Endothelial cell of umbilical vein (primary cell): ENCODE measurements at regions not wholly inside any gene's neighbourhood (a gene's known extent, or its start where the extent isn't known, plus 50 kb on each side); places are given as distances from the start of the nearest gene placed in this dataset.

Experiments used
- BruUV-seq: library from RNA; stranded (reverse); fragments of 400-500 nt; replicated peaks from 2 replicates; lab custom pipeline; 2021; lab: Mats Ljungman, UMichigan
- CTCF ChIA-PET: fragments of 300-600, 350-600 bp; sonication (Branson Sonifier 250); formaldehyde crosslinking; loops from one replicate; lab custom pipeline; 2021; ENCODE audit warnings: antibody characterized with exemption, inconsistent platforms; lab: Charles Lee
- POLR2A ChIA-PET: fragments of 300-600, 350-600 bp; sonication (Branson Sonifier 250); formaldehyde crosslinking; loops from one replicate; lab custom pipeline; 2021; ENCODE audit warnings: antibody characterized with exemption, inconsistent platforms; lab: Charles Lee
- DNase-seq: peaks from one replicate; pipeline ENCODE4 v3.0.0-alpha.2; 2011; ENCODE audit warnings: low read depth, low spot score
- FAIRE-seq: peaks from 2 replicates; lab custom pipeline; 2011; peaks lifted over from hg19 to GRCh38; lab: Jason Lieb, UNC
- H2AFZ ChIP-seq: 2 replicates; pipeline ENCODE4 v1.6.0; 2012; ENCODE audit warnings: low read depth, low read length, control low read depth, inconsistent platforms
- H3K27ac ChIP-seq: 2 replicates; pipeline ENCODE4 v1.5.1; 2011; ENCODE audit warnings: low read depth, mild to moderate bottlenecking, control low read depth, low read length, moderate library complexity; ENCODE audit not compliant: insufficient read depth
- H3K27me3 ChIP-seq, 2 experiments: 2 replicates each; pipeline versions ENCODE4 v1.6.0 to v1.6.1; 2011; ENCODE audit warnings: low read length in 2 of 2, mixed read lengths in 1 of 2; ENCODE audit not compliant: control insufficient read depth in 2 of 2, insufficient read depth in 2 of 2
- H3K36me3 ChIP-seq, 2 experiments: 2 replicates in 1 of 2; 3 replicates in 1 of 2; pipeline ENCODE4 v1.5.1; 2011; ENCODE audit warnings: low read length in 2 of 2, mild to moderate bottlenecking in 1 of 2, moderate library complexity in 1 of 2; ENCODE audit not compliant: control insufficient read depth in 2 of 2, insufficient read depth in 2 of 2; ENCODE audit errors: extremely low read depth in 1 of 2
- H3K4me1 ChIP-seq: 3 replicates; pipeline ENCODE4 v1.5.1; 2011; ENCODE audit warnings: mild to moderate bottlenecking, low read length; ENCODE audit not compliant: control insufficient read depth, insufficient read depth; ENCODE audit errors: extremely low read depth
- H3K4me2 ChIP-seq: 2 replicates; pipeline ENCODE4 v1.6.1; 2011; ENCODE audit warnings: low read length, control low read depth, mixed read lengths; ENCODE audit not compliant: insufficient read depth
- H3K4me3 ChIP-seq, 3 experiments: fragments of 200-600 bp in 1 of 3; sonication (generic), shearing (Covaris generic) in 1 of 3; replicated peaks in 1 of 3; 2 replicates each; pipeline ENCODE4 v1.5.1; 2011 to 2016; ENCODE audit warnings: control low read depth in 3 of 3, low read length in 3 of 3, mild to moderate bottlenecking in 2 of 3, inconsistent platforms in 1 of 3, low read depth in 1 of 3, moderate library complexity in 1 of 3; ENCODE audit not compliant: insufficient read depth in 1 of 3
- H3K79me2 ChIP-seq: 2 replicates; pipeline ENCODE4 v1.6.0; 2012; ENCODE audit warnings: low read length, inconsistent platforms; ENCODE audit not compliant: control insufficient read depth, insufficient read depth
- H3K9ac ChIP-seq: replicated peaks from 2 replicates; pipeline ENCODE3; 2011; ENCODE audit warnings: low read length, control low read depth; ENCODE audit not compliant: insufficient read depth; ENCODE audit errors: extremely low read depth
- H3K9me1 ChIP-seq: replicated peaks from 3 replicates; pipeline ENCODE4 v1.6.0; 2011; ENCODE audit warnings: mild to moderate bottlenecking, low read length; ENCODE audit not compliant: control insufficient read depth, insufficient read depth; ENCODE audit errors: extremely low read depth
- H3K9me3 ChIP-seq: replicated peaks from 2 replicates; pipeline ENCODE4 v1.5.1; 2012; ENCODE audit warnings: low read length, inconsistent platforms; ENCODE audit not compliant: control insufficient read depth, insufficient read depth
- H4K20me1 ChIP-seq: replicated peaks from 2 replicates; pipeline ENCODE3; 2011; ENCODE audit warnings: mild to moderate bottlenecking, low read length; ENCODE audit not compliant: control insufficient read depth, insufficient read depth; ENCODE audit errors: extremely low read depth
- CTCF ChIP-seq, 2 donors: IDR thresholded peaks; 1 replicate in 1 of 2; 2 replicates in 1 of 2; pipeline ENCODE4 v1.5.1; 2011; ENCODE audit warnings: low read length in 2 of 2, mild to moderate bottlenecking in 2 of 2, moderate library complexity in 2 of 2, control low read depth in 1 of 2, inconsistent platforms in 1 of 2, low read depth in 1 of 2; ENCODE audit not compliant: insufficient read depth in 1 of 2; ENCODE audit errors: extremely low read depth in 1 of 2
- EZH2 ChIP-seq: IDR thresholded peaks from 2 replicates; pipeline ENCODE4 v1.6.1; 2012; ENCODE audit warnings: borderline replicate concordance, low read depth, mild to moderate bottlenecking, moderate library complexity, low read length, inconsistent platforms; ENCODE audit not compliant: severe bottlenecking
- FOS ChIP-seq: IDR thresholded peaks from 2 replicates; pipeline ENCODE4 v1.6.1; 2011; ENCODE audit warnings: mild to moderate bottlenecking, low read length, moderate library complexity, borderline replicate concordance; ENCODE audit not compliant: insufficient read depth
- GATA2 ChIP-seq: IDR thresholded peaks from 2 replicates; pipeline ENCODE4 v1.7.0; 2011; ENCODE audit warnings: low read depth, mild to moderate bottlenecking, moderate library complexity, mixed read lengths, low read length; ENCODE audit not compliant: insufficient read length, insufficient read depth
- JUN ChIP-seq: IDR thresholded peaks from 2 replicates; pipeline ENCODE4 v1.6.1; 2011; ENCODE audit warnings: borderline replicate concordance, low read depth; ENCODE audit not compliant: insufficient read length, insufficient read depth
- MAX ChIP-seq: IDR thresholded peaks from 2 replicates; pipeline ENCODE4 v1.6.1; 2011; ENCODE audit not compliant: insufficient read depth, insufficient read length
- MYC ChIP-seq: IDR thresholded peaks from one replicate; pipeline ENCODE4 v1.6.1; 2011; ENCODE audit warnings: mild to moderate bottlenecking, low read depth, low read length
- POLR2A ChIP-seq: IDR thresholded peaks from 2 replicates; pipeline ENCODE4 v1.6.1; 2012; ENCODE audit warnings: low read depth, mild to moderate bottlenecking, control low read depth, low read length
- POLR2AphosphoS5 ChIP-seq: IDR thresholded peaks from 2 replicates; pipeline ENCODE4 v1.6.1; 2012; ENCODE audit warnings: low read depth, mild to moderate bottlenecking, control low read depth, low read length, moderate library complexity; ENCODE audit not compliant: insufficient read depth
- dilution Hi-C: fragments of 300-500 bp; cut with MboI; formaldehyde crosslinking; loops from one replicate; pipeline ENCODE4 v1.15.0; 2019; ENCODE audit warnings: low sequenced_read_pairs; ENCODE audit not compliant: extremely low pct_ligation_motif_present
- intact Hi-C: fragments of 100-400 bp; cut with micrococcal nuclease; formaldehyde crosslinking; loops from one replicate; pipeline ENCODE4 v1.10.0; 2022

- no peak for FAIRE-seq
- dilution Hi-C loops (no loop called here), intact Hi-C loops (no loop called here)
- Histone ChIP-seq H3K4me3 (no peak overlapping the region), H3K27me3 (no peaks in the 10 kb centered on the region), H3K4me2 (no peak overlapping the region), H4K20me1 (no peaks in the 10 kb centered on the region), H3K9ac (no peak overlapping the region), H3K9me3 (no peaks in the 10 kb centered on the region), H2AFZ (no peak overlapping the region), H3K36me3 (no peaks in the 10 kb centered on the region), H3K9me1 (no peaks in the 10 kb centered on the region), H3K4me1 (no peaks in the 10 kb centered on the region), H3K27ac (no peak overlapping the region), H3K79me2 (no peaks in the 10 kb centered on the region)
- TF ChIP-seq MAX (no peak), JUN (no peak), MYC (no peak), GATA2 (no peak), EZH2 (no peak), POLR2AphosphoS5 (no peak), POLR2A (no peak), FOS (no peak), CTCF (IDR thresholded peaks at IDR 0.05; ENCODE audit: extremely low read depth in 1 of 2, insufficient read depth in 1 of 2, low read depth in 1 of 2, low read length in 2 of 2) (no peak)
- no peak for DNase-seq
- ChIA-PET POLR2A (no interaction called here), CTCF (interaction anchor here (0.8 to 1.2 kb wide), 2 partner anchors 35 to 92 kb away, joined by 3 read pairs; no protein-coding TSS in a partner anchor)
- BruUV-seq: no TSS peak
These were observed 75.0 kb downstream of the PTGR3 start for GRCh38 chr18:75133721-75134610.
